Smooth muscle cell (in vitro differentiated cells): ENCODE measurements at regions not wholly inside any gene's neighbourhood (a gene's known extent, or its start where the extent isn't known, plus 50 kb on each side); places are given as distances from the start of the nearest gene placed in this dataset.

ENCODE experiments used
- DNase-seq: peaks from one replicate; lab custom pipeline; 2025; ENCODE audit not compliant: unreplicated experiment; lab: John Stamatoyannopoulos, UW
- H2AFZ ChIP-seq: fragments of 200-600 bp; sonication (generic); 2 replicates; pipeline ENCODE4 v1.6.0; 2016; ENCODE audit warnings: antibody characterized with exemption, low read depth, mild to moderate bottlenecking
- H3F3A ChIP-seq: fragments of 200-600 bp; sonication (generic); 2 replicates; pipeline ENCODE4 v1.6.0; 2017; ENCODE audit warnings: antibody characterized with exemption, low read depth
- H3K27ac ChIP-seq: fragments of 200-600 bp; sonication (generic); 2 replicates; pipeline ENCODE4 v1.5.1; 2016; ENCODE audit warnings: low read depth, mild to moderate bottlenecking
- H3K27me3 ChIP-seq: fragments of 200-600 bp; sonication (generic); 2 replicates; pipeline ENCODE4 v1.6.1; 2016; ENCODE audit warnings: low read depth, mild to moderate bottlenecking
- H3K36me3 ChIP-seq: fragments of 200-600 bp; sonication (generic); 2 replicates; pipeline ENCODE4 v1.5.1; 2016; ENCODE audit warnings: low read depth
- H3K4me1 ChIP-seq: fragments of 200-600 bp; sonication (generic); 2 replicates; pipeline ENCODE4 v1.5.1; 2016; ENCODE audit warnings: low read depth
- H3K4me2 ChIP-seq: fragments of 200-600 bp; sonication (generic); 2 replicates; pipeline ENCODE4 v1.6.0; 2016; ENCODE audit warnings: mild to moderate bottlenecking
- H3K4me3 ChIP-seq: fragments of 200-600 bp; sonication (generic); 2 replicates; pipeline ENCODE4 v1.5.1; 2016; ENCODE audit warnings: mild to moderate bottlenecking
- H3K79me2 ChIP-seq: fragments of 200-600 bp; sonication (generic); 2 replicates; pipeline ENCODE4 v1.6.0; 2016; ENCODE audit warnings: low read depth, mild to moderate bottlenecking
- H3K9ac ChIP-seq: fragments of 200-600 bp; sonication (generic); 2 replicates; pipeline ENCODE4 v1.6.0; 2016; ENCODE audit warnings: low read depth
- H3K9me3 ChIP-seq: fragments of 200-600 bp; sonication (generic); replicated peaks from 2 replicates; pipeline ENCODE4 v1.5.1; 2016; ENCODE audit warnings: low read depth
- H4K20me1 ChIP-seq: fragments of 200-600 bp; sonication (generic); 2 replicates; pipeline ENCODE4 v1.6.0; 2016; ENCODE audit warnings: low read depth
- CTCF ChIP-seq: fragments of 200-600 bp; sonication (generic); IDR thresholded peaks from 2 replicates; pipeline ENCODE4 v1.5.1; 2017; ENCODE audit warnings: borderline replicate concordance, mild to moderate bottlenecking, antibody characterized with exemption; ENCODE audit not compliant: insufficient read depth, poor library complexity, severe bottlenecking
- WGBS: methylation state at CpG from one replicate; pipeline ENCODE4 v1.1.7; 2016; ENCODE audit warnings: low lambda C conversion rate; 5-methylcytosine and 5-hydroxymethylcytosine counted together

- Histone ChIP-seq H3K27ac (no peak overlapping the region), H3K4me2 (no peak overlapping the region), H3K36me3 (no peaks in the 10 kb centered on the region), H3F3A (no peaks in the 10 kb centered on the region), H2AFZ (no peak overlapping the region), H4K20me1 (peaks cover 8% of the 10 kb centered on the region), H3K4me1 (no peaks in the 10 kb centered on the region), H3K79me2 (peaks cover 92% of the 10 kb centered on the region), H3K9me3 (no peaks in the 10 kb centered on the region), H3K9ac (no peak overlapping the region), H3K4me3 (no peak overlapping the region), H3K27me3 (no peaks in the 10 kb centered on the region)
- 90% methylated on average over 3 of the region's 3 CpGs for WGBS
- no peak for DNase-seq
- TF ChIP-seq CTCF = no peak
Measured at GRCh38 chr12:24467226-24467625, 481.7 kb downstream of the BCAT1 start.

- H3K4me1 ChIP-seq = no peaks in the 10 kb centered on the region
- TF ChIP-seq CTCF = no peak
- no peaks in the 10 kb centered on the region for H3F3A ChIP-seq
Measured at GRCh38 chr12:24463375-24463774, 485.5 kb downstream of the BCAT1 start.

GRCh38 chr12:24462946-24463345, 486.0 kb downstream of the BCAT1 start:
- Histone ChIP-seq H3K4me1 (no peaks in the 10 kb centered on the region), H4K20me1 (peaks cover 14% of the 10 kb centered on the region), H3F3A (no peaks in the 10 kb centered on the region), H3K36me3 (no peaks in the 10 kb centered on the region), H3K4me2 (no peak overlapping the region), H3K79me2 (peaks cover 67% of the 10 kb centered on the region), H3K9ac (no peak overlapping the region), H3K27me3 (no peaks in the 10 kb centered on the region), H2AFZ (no peak overlapping the region), H3K27ac (no peak overlapping the region), H3K4me3 (no peak overlapping the region), H3K9me3 (no peaks in the 10 kb centered on the region)
- TF ChIP-seq CTCF = no peak
- WGBS = 100% methylated on average over 1 of the region's 1 CpG
- no peak for DNase-seq

More at GRCh38 chr12:24463375-24463774, 485.5 kb downstream of the BCAT1 start:
- Histone ChIP-seq H2AFZ (no peak overlapping the region), H4K20me1 (peaks cover 9% of the 10 kb centered on the region), H3K4me2 (no peak overlapping the region), H3K79me2 (peaks cover 67% of the 10 kb centered on the region), H3K9ac (no peak overlapping the region), H3K27ac (no peak overlapping the region), H3K9me3 (no peaks in the 10 kb centered on the region), H3K27me3 (no peaks in the 10 kb centered on the region), H3K36me3 (no peaks in the 10 kb centered on the region), H3K4me3 (no peak overlapping the region)
- no peak for DNase-seq
- 92% methylated on average over 6 of the region's 6 CpGs for WGBS

GRCh38 chr12:24460506-24460905, 488.4 kb downstream of the BCAT1 start:
- Histone ChIP-seq H3K4me2 (no peak overlapping the region), H3K36me3 (no peaks in the 10 kb centered on the region), H3K4me1 (peaks cover 9% of the 10 kb centered on the region), H4K20me1 (peaks cover 33% of the 10 kb centered on the region), H3K4me3 (no peak overlapping the region), H3K27ac (no peak overlapping the region), H2AFZ (no peak overlapping the region), H3K9me3 (no peaks in the 10 kb centered on the region), H3F3A (no peaks in the 10 kb centered on the region), H3K79me2 (peaks cover 66% of the 10 kb centered on the region), H3K9ac (no peak overlapping the region), H3K27me3 (no peaks in the 10 kb centered on the region)
- 20% methylated on average over 3 of the region's 3 CpGs for WGBS
- TF ChIP-seq CTCF = no peak
- no peak for DNase-seq
